CD4-positive, alpha-beta memory T cell (primary cell): ENCODE measurements at regions not wholly inside any gene's neighbourhood (a gene's known extent, or its start where the extent isn't known, plus 50 kb on each side); places are given as distances from the start of the nearest gene placed in this dataset.
"Not testable (repeated sequence)": the region's sequence is repeated elsewhere in the genome, so short reads cannot be mapped to it uniquely, and the experiment has no call there.

Experiments used
- CTCF ChIA-PET: fragments of 350-600 bp; sonication (Branson Sonifier 250); formaldehyde crosslinking; loops from one replicate; lab custom pipeline; 2021; ENCODE audit warnings: inconsistent platforms; ENCODE audit not compliant: partially characterized antibody; lab: Charles Lee
- POLR2A ChIA-PET: fragments of 350-600 bp; sonication (Branson Sonifier 250); formaldehyde crosslinking; loops from one replicate; lab custom pipeline; 2021; ENCODE audit not compliant: partially characterized antibody; lab: Charles Lee
- DNase-seq, 5 donors: peaks; one replicate each; pipeline versions ENCODE4 v3.0.0 to v3.0.0-alpha.2; 2020 to 2022; ENCODE audit warnings: mixed read lengths in 1 of 5
- H3K27ac ChIP-seq: one replicate; pipeline ENCODE4 v1.7.0; 2013; ENCODE audit warnings: low read depth, low read length
- H3K27me3 ChIP-seq: 2 replicates; pipeline ENCODE4 v1.7.0; 2013; ENCODE audit warnings: mild to moderate bottlenecking, low read length, moderate library complexity; ENCODE audit not compliant: insufficient read depth
- H3K36me3 ChIP-seq: 2 replicates; pipeline ENCODE4 v1.7.0; 2013; ENCODE audit warnings: mild to moderate bottlenecking, low read length, moderate library complexity; ENCODE audit not compliant: insufficient read depth
- H3K4me1 ChIP-seq: 2 replicates; pipeline ENCODE4 v1.7.0; 2013; ENCODE audit warnings: mild to moderate bottlenecking, low read length, moderate library complexity; ENCODE audit not compliant: insufficient read depth
- H3K4me3 ChIP-seq, 2 donors: one replicate each; pipeline ENCODE4 v1.7.0; 2013; ENCODE audit warnings: low read length in 2 of 2, mild to moderate bottlenecking in 1 of 2
- H3K9me3 ChIP-seq, 2 donors: one replicate each; pipeline ENCODE4 v1.7.0; 2013; ENCODE audit warnings: low read length in 2 of 2, control low read depth in 1 of 2; ENCODE audit not compliant: control insufficient read depth in 1 of 2
- H3K27ac Mint-ChIP-seq, 7 donors: one replicate each; pipeline ENCODE4 v1.8.0; 2020 to 2021; ENCODE audit warnings: mixed read lengths in 7 of 7, mild to moderate bottlenecking in 6 of 7, inconsistent platforms in 3 of 7, moderate library complexity in 3 of 7
- H3K27me3 Mint-ChIP-seq, 2 donors: one replicate each; pipeline ENCODE4 v1.8.0; 2020 to 2021; ENCODE audit warnings: mixed read lengths in 2 of 2
- H3K36me3 Mint-ChIP-seq, 2 donors: one replicate each; pipeline ENCODE4 v1.8.0; 2020 to 2021; ENCODE audit warnings: mixed read lengths in 2 of 2, inconsistent platforms in 1 of 2, mild to moderate bottlenecking in 1 of 2
- H3K4me1 Mint-ChIP-seq, 4 donors: one replicate each; pipeline ENCODE4 v1.8.0; 2020 to 2021; ENCODE audit warnings: mixed read lengths in 4 of 4, mild to moderate bottlenecking in 1 of 4
- H3K4me3 Mint-ChIP-seq, 8 donors: one replicate each; pipeline ENCODE4 v1.8.0; 2020 to 2021; ENCODE audit warnings: mixed read lengths in 8 of 8, mild to moderate bottlenecking in 7 of 8, moderate library complexity in 6 of 8, inconsistent platforms in 3 of 8
- H3K9me3 Mint-ChIP-seq, 8 donors: one replicate each; pipeline ENCODE4 v1.8.0; 2020 to 2021; ENCODE audit warnings: mixed read lengths in 8 of 8, mild to moderate bottlenecking in 5 of 8, inconsistent platforms in 3 of 8, moderate library complexity in 1 of 8
- intact Hi-C: fragments of 100-400 bp; cut with micrococcal nuclease; formaldehyde crosslinking; loops from one replicate; pipeline ENCODE4 v1.15.1; 2023

DNA sequence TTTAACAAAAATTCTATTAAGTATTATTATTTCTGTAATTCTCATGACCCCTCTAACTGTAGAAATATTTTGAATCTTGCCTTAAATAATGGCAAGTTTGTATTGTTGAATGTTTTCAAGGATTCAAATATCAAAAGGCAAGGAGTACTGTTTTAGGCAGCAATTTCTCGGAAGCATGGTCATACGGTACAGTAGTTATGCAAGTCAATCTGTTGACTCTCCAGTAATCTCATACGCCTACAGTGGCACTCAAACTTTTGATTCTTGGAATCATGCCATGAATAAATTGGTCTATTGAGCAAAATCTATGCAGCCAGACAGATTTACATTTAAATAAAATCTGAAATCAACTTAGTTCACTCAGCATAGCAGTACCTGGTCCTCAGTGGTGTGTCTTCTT lies 139.6 kb upstream of the FAM47C start:
- intact Hi-C loops: no loop called here
- no peaks in the 10 kb centered on the region for H3K9me3 ChIP-seq
- Mint-ChIP-seq H3K27ac (no peak overlapping the region), H3K4me3 (no peak overlapping the region), H3K36me3 (no peaks in the 10 kb centered on the region), H3K9me3 (peaks cover 0 to 2% (median 0%) of the 10 kb centered on the region in 8 donors), H3K27me3 (peaks cover 0 to 2% of the 10 kb centered on the region in 2 donors), H3K4me1 (no peaks in the 10 kb centered on the region)
- no peak overlapping the region for H3K4me3 ChIP-seq
- no peak for DNase-seq
- no peaks in the 10 kb centered on the region for H3K27me3 ChIP-seq
- H3K27ac ChIP-seq: no peak overlapping the region
- CTCF ChIA-PET: no interaction called here
- no peaks in the 10 kb centered on the region for H3K4me1 ChIP-seq
- H3K36me3 ChIP-seq: no peaks in the 10 kb centered on the region
- POLR2A ChIA-PET: no interaction called here

DNA sequence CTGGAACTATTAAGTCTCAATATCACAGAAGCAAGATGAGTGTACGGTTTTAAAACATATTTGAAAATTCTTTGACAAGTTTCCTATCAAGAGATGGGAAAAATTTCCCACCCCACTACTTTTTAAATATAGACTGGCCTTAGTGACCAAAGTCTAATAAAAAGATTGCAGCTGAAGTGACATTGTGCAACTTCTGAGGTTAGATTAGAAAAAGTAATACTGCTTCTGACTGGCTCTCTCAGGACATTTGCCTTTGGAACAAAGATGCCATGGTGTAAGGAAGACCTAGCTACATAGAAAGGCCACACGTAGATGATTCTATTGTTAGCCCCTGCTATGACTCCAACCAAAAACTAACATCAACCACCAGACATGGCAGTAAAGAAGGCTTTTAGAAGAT lies 138.7 kb upstream of the FAM47C start:
- no peak overlapping the region for H3K27ac Mint-ChIP-seq
- intact Hi-C loops: no loop called here
- no peaks in the 10 kb centered on the region for H3K4me1 Mint-ChIP-seq
- no peaks in the 10 kb centered on the region for H3K9me3 ChIP-seq
- H3K4me1 ChIP-seq: no peaks in the 10 kb centered on the region
- H3K27me3 ChIP-seq: no peaks in the 10 kb centered on the region
- H3K27ac ChIP-seq: no peak overlapping the region
- H3K4me3 ChIP-seq: no peak overlapping the region
- H3K9me3 Mint-ChIP-seq: peaks cover 0 to under 1% (median 0%) of the 10 kb centered on the region in 8 donors
- no peaks in the 10 kb centered on the region for H3K36me3 Mint-ChIP-seq
- ChIA-PET POLR2A (no interaction called here), CTCF (no interaction called here)
- no peak for DNase-seq
- no peak overlapping the region for H3K4me3 Mint-ChIP-seq
- peaks cover 0 to 2% of the 10 kb centered on the region in 2 donors for H3K27me3 Mint-ChIP-seq
- no peaks in the 10 kb centered on the region for H3K36me3 ChIP-seq

DNA sequence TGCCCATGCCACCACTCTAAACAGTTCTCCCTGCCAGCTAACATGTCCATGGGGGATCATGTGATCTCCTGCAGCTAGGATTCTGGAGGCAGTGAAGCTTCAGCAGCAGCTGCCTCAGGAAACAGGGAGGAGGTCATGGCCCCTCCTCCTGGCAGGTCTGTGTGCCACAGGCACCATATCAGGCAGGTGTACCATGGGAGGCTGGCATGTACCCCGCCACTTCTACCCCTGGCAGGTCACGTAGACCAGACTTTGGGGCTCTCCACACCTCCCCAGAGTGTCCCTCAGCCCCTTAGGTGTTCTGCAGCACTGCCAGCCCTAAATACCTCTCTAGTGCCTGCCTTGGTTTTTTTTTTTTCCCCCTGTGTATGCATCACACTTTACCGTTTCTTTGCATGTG lies 110.5 kb upstream of the FAM47C start:
- no peaks in the 10 kb centered on the region for H3K4me1 Mint-ChIP-seq
- no peaks in the 10 kb centered on the region for H3K4me1 ChIP-seq
- intact Hi-C loops: no loop called here
- no peaks in the 10 kb centered on the region for H3K36me3 Mint-ChIP-seq
- no peak overlapping the region for H3K27ac ChIP-seq
- no peak for DNase-seq
- ChIA-PET CTCF (no interaction called here), POLR2A (no interaction called here)
- peaks cover 0 to 3% (median 0%) of the 10 kb centered on the region in 8 donors for H3K9me3 Mint-ChIP-seq
- no peaks in the 10 kb centered on the region for H3K27me3 ChIP-seq
- no peaks in the 10 kb centered on the region for H3K9me3 ChIP-seq
- H3K27me3 Mint-ChIP-seq: no peaks in the 10 kb centered on the region
- no peak overlapping the region for H3K4me3 Mint-ChIP-seq
- no peak overlapping the region for H3K27ac Mint-ChIP-seq
- no peak overlapping the region for H3K4me3 ChIP-seq
- H3K36me3 ChIP-seq: no peaks in the 10 kb centered on the region

DNA sequence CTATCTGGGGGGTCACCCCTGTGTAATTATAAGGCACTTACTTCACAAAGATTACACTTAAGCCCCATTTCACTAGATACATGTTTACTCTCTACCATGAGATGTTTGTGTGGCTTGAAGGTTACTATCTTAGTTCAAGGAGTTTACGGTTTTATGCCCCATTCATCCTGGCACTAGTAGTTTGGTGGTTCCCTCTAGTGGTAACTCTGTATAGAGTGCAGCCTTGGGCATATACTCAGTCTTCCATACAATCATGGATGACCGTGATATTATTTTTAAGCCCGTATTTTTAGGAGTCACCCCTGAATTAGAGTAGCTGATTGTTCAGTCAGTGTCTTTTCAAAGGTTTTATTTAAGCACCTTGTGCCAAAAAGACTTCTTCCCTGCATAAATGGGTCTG lies 109.9 kb upstream of the FAM47C start:
- no peak overlapping the region for H3K4me3 Mint-ChIP-seq
- H3K9me3 Mint-ChIP-seq: peaks cover 0 to 3% (median 0%) of the 10 kb centered on the region in 8 donors
- ChIA-PET CTCF (no interaction called here), POLR2A (no interaction called here)
- Histone ChIP-seq H3K27me3 (no peaks in the 10 kb centered on the region), H3K27ac (no peak overlapping the region), H3K4me3 (no peak overlapping the region), H3K9me3 (no peaks in the 10 kb centered on the region), H3K4me1 (no peaks in the 10 kb centered on the region), H3K36me3 (no peaks in the 10 kb centered on the region)
- no peaks in the 10 kb centered on the region for H3K36me3 Mint-ChIP-seq
- H3K27me3 Mint-ChIP-seq: no peaks in the 10 kb centered on the region
- H3K4me1 Mint-ChIP-seq: no peaks in the 10 kb centered on the region
- H3K27ac Mint-ChIP-seq: no peak overlapping the region
- intact Hi-C loops: no loop called here
- no peak for DNase-seq

DNA sequence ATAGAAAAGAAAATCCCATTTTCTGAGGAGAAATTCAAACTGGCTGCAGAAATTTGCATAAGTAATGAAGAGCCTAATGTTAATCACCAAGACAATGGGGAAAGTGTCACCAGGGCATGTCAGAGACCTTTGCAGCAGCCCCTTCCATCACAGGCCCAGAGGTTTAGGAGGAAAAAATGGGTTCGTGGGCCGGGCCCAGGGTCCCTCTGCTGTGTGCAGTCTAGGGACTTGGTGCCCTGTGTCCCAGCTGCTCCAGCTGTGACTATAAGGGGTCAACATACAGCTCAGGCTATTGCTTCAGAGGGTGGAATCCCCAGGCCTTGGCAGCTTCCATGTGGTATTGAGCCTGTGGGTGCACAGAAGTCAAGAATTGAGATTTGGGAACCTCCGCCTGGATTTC lies 103.6 kb upstream of the FAM47C start:
- H3K27ac ChIP-seq, H3K27me3 ChIP-seq, POLR2A ChIA-PET, H3K4me3 Mint-ChIP-seq, H3K27me3 Mint-ChIP-seq, H3K4me1 Mint-ChIP-seq, H3K36me3 Mint-ChIP-seq, intact Hi-C loops, H3K4me3 ChIP-seq, H3K27ac Mint-ChIP-seq, H3K36me3 ChIP-seq, DNase-seq, CTCF ChIA-PET, H3K4me1 ChIP-seq, H3K9me3 ChIP-seq, H3K9me3 Mint-ChIP-seq: not testable (repeated sequence)

DNA sequence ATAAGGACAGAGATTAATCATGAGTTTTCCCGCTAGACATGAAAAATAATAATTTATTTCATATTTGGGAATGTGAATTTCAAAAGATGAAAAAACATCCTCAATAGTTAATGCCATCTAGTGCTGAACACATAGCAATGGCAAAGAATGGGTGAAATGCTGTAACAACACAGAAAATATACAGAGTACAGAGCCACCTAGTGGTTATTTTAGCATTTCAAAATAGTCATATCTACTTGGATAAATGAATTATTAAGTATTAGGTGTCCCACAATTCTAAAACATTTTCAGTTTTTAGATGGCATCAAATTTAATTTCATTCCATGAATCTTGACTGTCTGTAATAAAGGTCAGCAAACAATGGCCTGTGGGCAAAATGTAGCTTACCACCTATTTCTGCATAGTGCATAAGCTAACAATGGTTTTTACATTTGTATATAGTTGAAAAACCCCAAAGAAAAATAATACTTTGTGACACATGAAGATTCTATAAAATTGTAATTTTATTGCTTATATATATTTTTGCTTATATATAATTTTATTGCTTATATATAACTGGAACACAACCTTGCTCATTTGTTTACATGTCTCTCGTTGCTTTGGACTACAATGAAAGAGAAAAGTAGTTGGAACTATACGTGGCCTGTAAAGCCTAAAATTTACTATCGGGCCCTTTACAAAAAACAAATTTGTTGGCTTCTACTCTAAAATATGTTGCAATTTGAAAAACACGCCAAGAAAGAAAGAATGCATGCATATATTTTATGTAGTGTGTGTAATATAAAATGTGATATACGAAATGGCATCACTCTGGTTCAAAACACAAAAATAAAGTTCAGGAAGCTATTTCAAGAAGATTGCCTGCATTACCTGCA lies 99.1 kb upstream of the FAM47C start:
- H3K4me1 Mint-ChIP-seq: no peaks in the 10 kb centered on the region
- ChIA-PET CTCF (no interaction called here), POLR2A (no interaction called here)
- no peaks in the 10 kb centered on the region for H3K36me3 Mint-ChIP-seq
- H3K4me3 Mint-ChIP-seq: no peak overlapping the region
- no peaks in the 10 kb centered on the region for H3K27me3 Mint-ChIP-seq
- no peak overlapping the region for H3K27ac ChIP-seq
- H3K9me3 ChIP-seq: no peaks in the 10 kb centered on the region
- intact Hi-C loops: no loop called here
- no peaks in the 10 kb centered on the region for H3K27me3 ChIP-seq
- no peaks in the 10 kb centered on the region for H3K4me1 ChIP-seq
- no peak overlapping the region for H3K27ac Mint-ChIP-seq
- no peak for DNase-seq
- H3K4me3 ChIP-seq: no peak overlapping the region
- H3K36me3 ChIP-seq: no peaks in the 10 kb centered on the region
- peaks cover 0 to 2% (median 0%) of the 10 kb centered on the region in 8 donors for H3K9me3 Mint-ChIP-seq

DNA sequence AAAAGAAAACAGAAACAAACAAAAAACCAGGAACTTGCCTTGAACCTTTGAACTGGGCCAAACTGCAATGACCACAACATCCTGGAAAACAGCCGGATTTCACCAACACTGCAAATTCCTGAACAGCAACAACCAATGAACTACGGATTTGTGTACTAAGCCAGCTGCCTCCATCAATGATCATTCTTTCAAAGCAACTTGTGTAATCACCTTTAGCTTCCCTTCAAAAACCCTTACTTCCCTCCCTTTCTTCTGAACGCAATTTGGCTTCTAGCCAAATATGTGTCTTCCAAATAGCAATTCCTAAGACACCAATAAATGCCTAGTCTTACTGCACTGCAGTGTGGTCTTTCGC lies 98.5 kb upstream of the FAM47C start:
- no peak for DNase-seq
- H3K27ac ChIP-seq: no peak overlapping the region
- POLR2A ChIA-PET: no interaction called here
- H3K27ac Mint-ChIP-seq: no peak overlapping the region
- intact Hi-C loops: no loop called here
- peaks cover 0 to 6% (median 0%) of the 10 kb centered on the region in 8 donors for H3K9me3 Mint-ChIP-seq
- no peaks in the 10 kb centered on the region for H3K36me3 Mint-ChIP-seq
- no peaks in the 10 kb centered on the region for H3K4me1 Mint-ChIP-seq
- no peaks in the 10 kb centered on the region for H3K27me3 ChIP-seq
- H3K9me3 ChIP-seq: no peaks in the 10 kb centered on the region
- no peaks in the 10 kb centered on the region for H3K27me3 Mint-ChIP-seq
- no peaks in the 10 kb centered on the region for H3K4me1 ChIP-seq
- no peak overlapping the region for H3K4me3 ChIP-seq
- H3K36me3 ChIP-seq: no peaks in the 10 kb centered on the region
- no peak overlapping the region for H3K4me3 Mint-ChIP-seq
- CTCF ChIA-PET: no interaction called here
